ENCODE measurements at regions not wholly inside any gene's neighbourhood (a gene's known extent, or its start where the extent isn't known, plus 50 kb on each side); places are given as distances from the start of the nearest gene placed in this dataset.

GRCh38 chr3:8182904-8183303, 318.7 kb upstream of the LMCD1 start:
- TF ChIP-seq CTCF (IDR thresholded peaks at IDR 0.05) (no peak), POLR2A (IDR thresholded peaks at IDR 0.05) (no peak)

All from stomach (tissue), 4 donors.